Endothelial cell (in vitro differentiated cells): ENCODE measurements at regions not wholly inside any gene's neighbourhood (a gene's known extent, or its start where the extent isn't known, plus 50 kb on each side); places are given as distances from the start of the nearest gene placed in this dataset.

Experiments used
- DNase-seq: peaks from one replicate; pipeline ENCODE4 v3.0.0; 2021; ENCODE audit warnings: low spot score
- H3K27ac Mint-ChIP-seq: one replicate; pipeline ENCODE4 v1.8.0; 2021; ENCODE audit warnings: mixed read lengths, inconsistent platforms; ENCODE audit not compliant: unreplicated experiment
- H3K27me3 Mint-ChIP-seq: one replicate; pipeline ENCODE4 v1.8.0; 2021; ENCODE audit warnings: mild to moderate bottlenecking, moderate library complexity, mixed read lengths, inconsistent platforms; ENCODE audit not compliant: unreplicated experiment
- H3K36me3 Mint-ChIP-seq: one replicate; pipeline ENCODE4 v1.8.0; 2021; ENCODE audit warnings: mild to moderate bottlenecking, low read depth, mixed read lengths, inconsistent platforms; ENCODE audit not compliant: unreplicated experiment
- H3K4me1 Mint-ChIP-seq: one replicate; pipeline ENCODE4 v1.8.0; 2021; ENCODE audit warnings: mild to moderate bottlenecking, mixed read lengths, inconsistent platforms; ENCODE audit not compliant: unreplicated experiment
- H3K4me3 Mint-ChIP-seq: one replicate; pipeline ENCODE4 v1.8.0; 2021; ENCODE audit warnings: mild to moderate bottlenecking, mixed read lengths, inconsistent platforms; ENCODE audit not compliant: unreplicated experiment
- H3K9me3 Mint-ChIP-seq: one replicate; pipeline ENCODE4 v1.8.0; 2021; ENCODE audit warnings: mixed read lengths, inconsistent platforms; ENCODE audit not compliant: unreplicated experiment
- CTCF ChIP-seq: fragments of 200-600 bp; sonication (generic); IDR thresholded peaks from one replicate; pipeline ENCODE4 v1.5.0; 2021; ENCODE audit warnings: antibody characterized with exemption; ENCODE audit not compliant: unreplicated experiment

GRCh38 chr13:76607866-76608265, 278.3 kb downstream of the KCTD12 start:
- H3K4me3 Mint-ChIP-seq: no peak overlapping the region

GRCh38 chr13:76600081-76600480, 286.1 kb downstream of the KCTD12 start:
- peaks cover 9% of the 10 kb centered on the region for H3K4me1 Mint-ChIP-seq
- TF ChIP-seq CTCF: no peak
- H3K27me3 Mint-ChIP-seq: peaks cover 3% of the 10 kb centered on the region
- no peak for DNase-seq
- H3K9me3 Mint-ChIP-seq: no peaks in the 10 kb centered on the region
- no peaks in the 10 kb centered on the region for H3K36me3 Mint-ChIP-seq
- H3K27ac Mint-ChIP-seq: no peak overlapping the region
- H3K4me3 Mint-ChIP-seq: no peak overlapping the region

More at GRCh38 chr13:76607866-76608265, 278.3 kb downstream of the KCTD12 start:
- no peaks in the 10 kb centered on the region for H3K36me3 Mint-ChIP-seq
- no peak overlapping the region for H3K27ac Mint-ChIP-seq
- H3K9me3 Mint-ChIP-seq: no peaks in the 10 kb centered on the region
- H3K27me3 Mint-ChIP-seq: no peaks in the 10 kb centered on the region
- TF ChIP-seq CTCF: no peak
- H3K4me1 Mint-ChIP-seq: no peaks in the 10 kb centered on the region
- no peak for DNase-seq

GRCh38 chr13:76597868-76598267, 288.3 kb downstream of the KCTD12 start:
- no peak for DNase-seq
- H3K4me1 Mint-ChIP-seq: peaks cover 9% of the 10 kb centered on the region
- H3K27me3 Mint-ChIP-seq: peaks cover 3% of the 10 kb centered on the region

GRCh38 chr13:76596216-76596615, 290.0 kb downstream of the KCTD12 start:
- Mint-ChIP-seq H3K4me1 (peaks cover 9% of the 10 kb centered on the region), H3K27me3 (no peaks in the 10 kb centered on the region), H3K4me3 (no peak overlapping the region), H3K9me3 (no peaks in the 10 kb centered on the region), H3K36me3 (no peaks in the 10 kb centered on the region), H3K27ac (no peak overlapping the region)
- TF ChIP-seq CTCF: no peak
- no peak for DNase-seq

More at GRCh38 chr13:76597868-76598267, 288.3 kb downstream of the KCTD12 start:
- TF ChIP-seq CTCF: no peak
- Mint-ChIP-seq H3K27ac (no peak overlapping the region), H3K4me3 (no peak overlapping the region), H3K9me3 (no peaks in the 10 kb centered on the region), H3K36me3 (no peaks in the 10 kb centered on the region)

GRCh38 chr13:76594435-76594834, 291.8 kb downstream of the KCTD12 start:
- no peak overlapping the region for H3K27ac Mint-ChIP-seq

More at GRCh38 chr13:76594435-76594834, 291.8 kb downstream of the KCTD12 start:
- no peaks in the 10 kb centered on the region for H3K36me3 Mint-ChIP-seq
- no peak for DNase-seq
- no peak overlapping the region for H3K4me3 Mint-ChIP-seq
- no peaks in the 10 kb centered on the region for H3K9me3 Mint-ChIP-seq
- TF ChIP-seq CTCF: no peak
- no peaks in the 10 kb centered on the region for H3K4me1 Mint-ChIP-seq
- no peaks in the 10 kb centered on the region for H3K27me3 Mint-ChIP-seq
